Eye (tissue), 1 donor: ENCODE measurements at regions not wholly inside any gene's neighbourhood (a gene's known extent, or its start where the extent isn't known, plus 50 kb on each side); places are given as distances from the start of the nearest gene placed in this dataset.

Source experiments
- DNase-seq: peaks from one replicate; pipeline ENCODE4 v3.0.0-alpha.2; 2015

GRCh38 chr6:155967322-155967721, 511.7 kb upstream of the NOX3 start:
- no peak for DNase-seq

GRCh38 chr6:155964544-155964943, 508.9 kb upstream of the NOX3 start:
- no peak for DNase-seq

GRCh38 chr6:155962276-155962675, 506.6 kb upstream of the NOX3 start:
- DNase-seq: no peak

- no peak for DNase-seq
These were observed 504.4 kb upstream of the NOX3 start for GRCh38 chr6:155959898-155960495.

GRCh38 chr6:155958550-155958949, 502.9 kb upstream of the NOX3 start:
- no peak for DNase-seq

GRCh38 chr6:155955038-155955437, 499.4 kb upstream of the NOX3 start:
- no peak for DNase-seq

GRCh38 chr6:155954149-155954548, 498.5 kb upstream of the NOX3 start:
- DNase-seq: no peak

GRCh38 chr6:155949256-155949655, 493.6 kb upstream of the NOX3 start:
- DNase-seq: no peak

- DNase-seq: no peak
These were observed 491.2 kb upstream of the NOX3 start for GRCh38 chr6:155946860-155947259.

GRCh38 chr6:155943635-155944034, 488.0 kb upstream of the NOX3 start:
- no peak for DNase-seq

GRCh38 chr6:155939253-155939652, 483.6 kb upstream of the NOX3 start:
- peak; percentile 40 for DNase-seq

GRCh38 chr6:155936551-155936950, 480.9 kb upstream of the NOX3 start:
- peak; percentile 5 for DNase-seq

- no peak for DNase-seq
These were observed 480.5 kb upstream of the NOX3 start for GRCh38 chr6:155936127-155936526.

GRCh38 chr6:155916846-155917624, 461.4 kb upstream of the NOX3 start:
- DNase-seq: no peak

- DNase-seq: no peak
These were observed 460.0 kb upstream of the NOX3 start for GRCh38 chr6:155915651-155916050.

- DNase-seq: no peak
These were observed 458.2 kb upstream of the NOX3 start for GRCh38 chr6:155913816-155914215.

- DNase-seq: no peak
These were observed 454.1 kb upstream of the NOX3 start for GRCh38 chr6:155909710-155910109.

GRCh38 chr6:155895641-155896040, 440.0 kb upstream of the NOX3 start:
- no peak for DNase-seq

- DNase-seq: no peak
These were observed 439.1 kb upstream of the NOX3 start for GRCh38 chr6:155894758-155895157.

GRCh38 chr6:155894262-155894661, 438.6 kb upstream of the NOX3 start:
- no peak for DNase-seq

- peak; percentile 37 for DNase-seq
These were observed 434.8 kb upstream of the NOX3 start for GRCh38 chr6:155890409-155890808.

- no peak for DNase-seq
These were observed 433.8 kb upstream of the NOX3 start for GRCh38 chr6:155889410-155889809.

- DNase-seq: no peak
These were observed 431.8 kb upstream of the NOX3 start for GRCh38 chr6:155887421-155887820.

- no peak for DNase-seq
These were observed 428.1 kb upstream of the NOX3 start for GRCh38 chr6:155883741-155884140.

- no peak for DNase-seq
These were observed 427.7 kb upstream of the NOX3 start for GRCh38 chr6:155883334-155883731.
